Gastroesophageal sphincter (tissue), 4 donors: ENCODE measurements at regions not wholly inside any gene's neighbourhood (a gene's known extent, or its start where the extent isn't known, plus 50 kb on each side); places are given as distances from the start of the nearest gene placed in this dataset.
"Not testable (repeated sequence)": the region's sequence is repeated elsewhere in the genome, so short reads cannot be mapped to it uniquely, and the experiment has no call there.

Source experiments
- ATAC-seq: fragments of 150-250 bp; one replicate; pipeline ENCODE4 v1.9.1; 2016; ENCODE audit warnings: mild to moderate bottlenecking, moderate library complexity
- H3K27ac ChIP-seq, 4 donors: fragments of 200-600 bp; sonication (generic) in 3 of 4; 1 replicate in 3 of 4; 2 replicates in 1 of 4; pipeline ENCODE4 v1.5.1; 2016 to 2019
- H3K27me3 ChIP-seq: fragments of 200-600 bp; sonication (generic); one replicate; pipeline ENCODE4 v1.5.1; 2019
- H3K36me3 ChIP-seq, 2 donors: fragments of 200-600 bp; sonication (generic); one replicate each; pipeline ENCODE4 v1.5.1; 2019; ENCODE audit warnings: control low read depth in 1 of 2
- H3K4me1 ChIP-seq, 3 donors: fragments of 200-600 bp; sonication (generic); 1 replicate in 2 of 3; 2 replicates in 1 of 3; pipeline ENCODE4 v1.5.1; 2016 to 2019; ENCODE audit warnings: control low read depth in 2 of 3
- H3K4me3 ChIP-seq, 2 donors: fragments of 200-600 bp; sonication (generic); one replicate each; pipeline ENCODE4 v1.5.1; 2019; ENCODE audit warnings: mild to moderate bottlenecking in 1 of 2, moderate library complexity in 1 of 2
- H3K9me3 ChIP-seq, 3 donors: fragments of 200-600 bp; sonication (generic); one replicate each; pipeline ENCODE4 v1.5.1; 2017 to 2019; ENCODE audit warnings: control low read depth in 2 of 3
- WGBS, 2 donors: methylation state at CpG; one replicate each; pipeline ENCODE4 v1.1.5; 2018; ENCODE audit warnings: low coverage in 1 of 2; 5-methylcytosine and 5-hydroxymethylcytosine counted together

DNA sequence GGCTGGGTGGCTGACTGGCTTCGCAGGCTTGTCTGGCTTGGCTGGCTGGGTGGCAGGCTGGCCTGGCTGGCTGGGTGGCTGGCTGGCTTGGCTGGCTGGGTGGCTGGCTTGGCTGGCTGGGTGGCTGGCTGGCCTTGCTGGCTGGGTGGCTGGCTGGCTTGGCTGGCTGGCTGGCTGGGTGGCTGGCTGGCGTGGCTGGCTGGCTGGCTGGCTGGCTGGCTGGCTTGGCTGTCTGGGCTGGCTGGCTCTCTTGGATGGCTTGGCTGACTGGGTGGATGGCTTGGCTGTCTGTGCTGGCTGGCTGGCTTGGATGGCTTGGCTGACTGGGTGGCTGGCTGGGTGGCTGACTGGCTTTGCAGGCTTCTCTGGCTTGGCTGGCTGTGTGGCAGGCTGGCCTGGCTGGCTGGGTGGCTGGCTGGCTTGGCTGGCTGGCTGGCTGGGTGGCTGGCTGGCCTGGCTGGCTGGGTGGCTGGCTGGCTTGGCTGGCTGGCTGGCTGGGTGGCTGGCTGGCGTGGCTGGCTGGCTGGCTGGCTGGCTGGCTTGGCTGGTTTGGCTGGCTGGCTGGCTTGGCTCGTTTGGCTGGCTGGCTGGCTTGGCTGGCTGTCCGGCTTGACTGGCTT lies 2808.1 kb downstream of the RPIA start:
- H3K9me3 ChIP-seq, H3K27ac ChIP-seq, H3K4me1 ChIP-seq, H3K36me3 ChIP-seq, ATAC-seq, H3K4me3 ChIP-seq: not testable (repeated sequence)
- H3K27me3 ChIP-seq, result peaks cover 10% of the 10 kb centered on the region
- 50% methylated on average over 1 of the region's 5 CpGs; no CpG with 5 or more reads in 1 of the 2 donors for whole genome bisulfite sequencing, 2 donors

DNA sequence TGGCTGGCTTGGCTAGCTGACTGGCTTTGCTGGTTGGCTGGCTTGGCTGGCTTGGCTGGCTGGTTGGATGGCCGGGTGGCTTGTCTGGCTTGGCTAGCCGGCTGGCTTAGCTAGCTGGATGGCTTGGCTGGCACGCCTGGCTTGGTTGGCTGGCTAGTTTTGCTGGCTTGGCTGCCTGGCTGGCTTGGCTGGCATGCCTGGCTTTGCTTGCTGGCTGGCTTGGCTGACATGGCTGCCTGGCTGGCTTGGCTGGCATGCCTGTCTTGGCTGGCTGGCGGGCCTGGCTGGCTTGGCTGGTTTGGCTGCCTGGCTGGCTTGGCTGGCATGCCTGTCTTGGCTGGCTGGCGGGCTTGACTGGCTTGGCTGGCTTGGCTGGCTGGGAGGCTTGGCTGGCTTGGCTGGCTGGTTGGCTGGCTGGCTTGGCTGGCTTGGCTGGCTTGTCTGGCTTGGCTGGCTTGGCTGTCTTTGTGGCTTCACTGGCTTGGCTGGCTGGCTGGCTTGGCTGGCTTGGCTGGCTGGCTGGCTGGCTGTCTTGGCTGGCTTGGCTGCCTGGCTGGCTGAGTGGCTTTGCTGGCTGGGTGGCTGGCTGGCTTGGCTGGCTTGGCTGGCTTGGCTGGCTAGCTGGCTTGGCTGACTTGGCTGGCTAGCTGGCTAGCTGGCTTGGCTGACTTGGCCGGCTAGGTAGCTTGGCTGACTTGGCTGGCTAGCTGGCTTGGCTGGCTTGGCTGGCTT lies 2808.9 kb downstream of the RPIA start:
- not testable (repeated sequence) for H3K9me3 ChIP-seq, H3K4me3 ChIP-seq, ATAC-seq, H3K36me3 ChIP-seq, H3K27me3 ChIP-seq, H3K27ac ChIP-seq, H3K4me1 ChIP-seq
- 100% methylated on average over 1 of the region's 6 CpGs; no CpG with 5 or more reads in 1 of the 2 donors for WGBS, 2 donors

DNA sequence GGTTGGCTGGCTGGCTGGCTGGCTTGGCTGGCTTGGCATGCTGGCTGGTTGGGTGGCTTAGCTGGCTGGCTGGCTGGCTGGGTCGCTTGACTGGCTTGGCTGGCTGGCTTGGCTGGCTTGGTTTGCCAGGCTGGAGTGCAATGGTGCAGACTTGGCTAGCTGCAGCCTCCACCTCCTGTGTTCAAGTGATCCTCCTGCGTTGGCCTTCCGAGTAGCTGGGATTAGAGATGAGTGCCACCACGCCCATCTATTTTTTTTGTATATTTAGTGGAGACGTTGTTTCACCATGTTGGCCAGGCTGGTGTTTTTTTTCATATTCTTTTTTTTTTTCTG lies 2809.5 kb downstream of the RPIA start:
- 80 to 92% methylated on average over 2 of the region's 5 CpGs for WGBS, 2 donors
- H3K4me3 ChIP-seq, H3K36me3 ChIP-seq, H3K9me3 ChIP-seq, H3K4me1 ChIP-seq, H3K27ac ChIP-seq, H3K27me3 ChIP-seq, ATAC-seq: not testable (repeated sequence)

DNA sequence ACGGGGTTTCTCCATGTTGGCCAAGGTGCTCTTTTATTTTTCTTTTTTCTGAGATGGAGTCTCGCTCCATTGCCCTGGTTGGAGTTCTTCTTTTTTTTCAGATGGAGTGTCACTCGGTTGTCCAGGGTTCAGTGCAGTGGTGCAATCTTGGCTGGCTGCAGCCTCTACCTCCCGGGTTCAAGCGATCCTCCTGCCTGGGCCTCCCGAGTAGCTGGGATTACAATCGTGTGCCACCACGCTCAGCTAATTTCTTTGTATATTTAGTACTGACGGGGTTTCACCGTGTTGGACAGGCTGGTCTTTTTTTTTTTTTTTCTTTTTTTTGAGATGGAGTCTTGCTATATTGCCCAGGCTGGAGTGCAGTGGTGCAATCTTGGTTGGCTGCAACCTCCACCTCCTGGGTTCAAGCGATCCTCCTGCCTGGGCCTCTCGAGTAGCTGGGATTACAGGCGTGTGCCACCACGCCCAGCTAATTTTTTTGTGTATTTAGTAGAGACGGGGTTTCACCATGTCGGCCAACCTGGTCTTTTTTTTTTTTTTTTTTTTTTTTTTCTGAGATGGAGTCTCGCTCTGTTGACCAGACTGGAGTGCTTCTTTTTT lies 2810.1 kb downstream of the RPIA start:
- not testable (repeated sequence) for ATAC-seq, H3K27me3 ChIP-seq, H3K36me3 ChIP-seq, H3K4me1 ChIP-seq, H3K27ac ChIP-seq, H3K4me3 ChIP-seq, H3K9me3 ChIP-seq
- 79 to 87% methylated on average over 8 to 12 of the region's 17 CpGs for WGBS, 2 donors

DNA sequence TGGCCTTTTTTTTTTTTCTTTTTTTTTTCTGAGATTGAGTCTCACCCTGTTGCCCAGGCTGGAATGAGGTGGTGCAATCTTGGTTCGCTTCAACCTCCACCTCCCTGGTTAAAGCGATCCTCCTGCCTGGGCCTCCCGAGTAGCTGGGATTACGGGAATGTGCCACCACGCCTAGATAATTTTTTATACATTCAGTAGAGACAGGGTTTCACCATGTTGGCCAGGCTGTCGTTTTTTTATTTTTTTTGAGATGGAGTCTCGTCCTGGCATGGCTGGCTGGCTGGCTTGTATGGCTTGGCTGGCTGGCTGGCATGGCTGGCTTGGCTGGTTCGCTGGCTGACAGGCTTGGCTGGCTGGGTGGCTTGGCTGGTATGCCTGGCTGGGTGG lies 2812.1 kb downstream of the RPIA start:
- H3K4me3 ChIP-seq, ATAC-seq, H3K9me3 ChIP-seq, H3K4me1 ChIP-seq, H3K27me3 ChIP-seq, H3K36me3 ChIP-seq, H3K27ac ChIP-seq: not testable (repeated sequence)
- WGBS, 2 donors, result 71 to 89% methylated on average over 4 to 6 of the region's 8 CpGs

DNA sequence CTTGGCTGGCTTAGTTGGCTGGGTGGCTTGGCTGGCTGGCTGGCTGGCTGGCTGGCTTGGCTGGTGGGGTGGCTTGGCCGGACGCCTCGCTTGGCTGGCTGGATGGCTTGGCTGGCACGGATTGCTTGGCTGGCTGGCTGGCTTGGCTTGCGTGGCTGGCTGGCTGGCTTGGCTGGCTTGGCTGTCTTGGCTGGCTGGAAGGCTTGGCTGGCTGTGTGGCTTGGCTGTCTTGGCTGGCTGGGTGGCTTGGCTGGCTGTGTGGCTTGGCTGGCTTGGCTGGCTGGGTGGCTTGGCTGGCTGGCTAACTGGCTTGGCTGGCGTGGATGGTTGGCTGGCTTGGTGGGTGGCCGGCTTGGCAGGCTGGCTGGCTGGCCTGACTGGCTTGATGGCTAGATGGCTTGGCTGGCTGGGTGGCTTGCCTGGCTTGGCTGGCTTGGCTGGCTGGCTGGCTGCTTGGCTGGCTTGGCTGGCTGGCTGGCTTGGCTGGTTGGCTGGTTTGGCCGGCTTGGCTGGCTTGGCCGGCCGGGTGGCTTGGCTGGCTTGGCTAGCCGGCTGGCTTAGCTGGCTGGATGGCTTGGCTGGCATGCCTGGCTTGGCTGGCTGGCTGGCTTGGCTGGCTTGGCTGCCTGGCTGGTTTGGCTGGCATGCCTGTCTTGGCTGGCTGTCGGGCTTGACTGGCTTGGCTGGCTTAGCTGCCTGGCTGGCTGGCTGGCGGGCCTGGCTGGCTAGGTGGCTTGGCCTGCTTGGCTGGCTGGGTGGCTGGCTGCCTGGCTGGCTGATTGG lies 2812.7 kb downstream of the RPIA start:
- H3K4me1 ChIP-seq, H3K27ac ChIP-seq, ATAC-seq, H3K27me3 ChIP-seq, H3K4me3 ChIP-seq, H3K9me3 ChIP-seq, H3K36me3 ChIP-seq: not testable (repeated sequence)
- no CpG with 5 or more reads among the region's 13 CpGs for WGBS, 2 donors

DNA sequence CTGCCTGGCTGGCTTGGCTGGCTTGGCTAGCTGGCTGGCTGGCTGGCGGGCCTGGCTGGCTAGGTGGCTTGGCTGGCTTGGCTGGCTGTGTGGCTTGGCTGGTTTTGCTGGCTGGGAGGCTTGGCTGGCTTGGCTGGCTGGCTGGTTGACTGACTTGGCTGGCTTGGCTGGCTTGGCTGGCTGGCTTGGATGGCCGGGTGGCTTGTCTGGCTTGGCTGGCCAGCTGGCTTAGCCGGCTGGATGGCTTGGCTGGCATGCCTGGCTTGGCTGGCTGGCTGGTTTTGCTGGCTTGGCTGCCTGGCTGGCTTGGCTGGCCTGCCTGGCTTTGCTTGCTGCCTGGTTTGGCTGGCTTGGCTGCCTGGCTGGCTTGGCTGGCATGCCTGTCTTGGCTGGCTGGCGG lies 2817.3 kb downstream of the RPIA start:
- H3K4me1 ChIP-seq, ATAC-seq, H3K4me3 ChIP-seq, H3K27ac ChIP-seq, H3K9me3 ChIP-seq, H3K36me3 ChIP-seq, H3K27me3 ChIP-seq: not testable (repeated sequence)
- no CpG with 5 or more reads among the region's 4 CpGs for WGBS, 2 donors

DNA sequence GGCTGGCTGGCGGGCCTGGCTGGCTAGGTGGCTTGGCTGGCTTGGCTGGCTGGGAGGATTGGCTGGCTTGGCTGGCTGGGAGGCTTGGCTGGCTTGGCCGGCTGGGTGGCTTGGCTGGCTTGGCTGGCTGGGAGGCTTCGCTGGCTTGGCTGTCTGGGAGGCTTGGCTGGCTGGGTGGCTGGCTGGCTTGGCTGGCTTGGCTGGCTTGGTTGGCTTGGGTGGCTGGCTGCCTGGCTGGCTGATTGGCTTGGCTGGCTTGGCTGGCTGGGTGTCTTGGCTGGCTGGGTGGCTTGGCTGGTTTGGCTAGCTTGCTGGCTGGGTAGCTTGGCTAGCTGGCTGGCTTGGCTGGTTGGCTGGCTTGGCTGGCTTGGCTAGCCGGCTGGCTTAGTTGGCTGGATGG lies 2817.8 kb downstream of the RPIA start:
- WGBS, 2 donors, result no CpG with 5 or more reads among the region's 4 CpGs
- not testable (repeated sequence) for ATAC-seq, H3K4me3 ChIP-seq, H3K27me3 ChIP-seq, H3K36me3 ChIP-seq, H3K9me3 ChIP-seq, H3K4me1 ChIP-seq, H3K27ac ChIP-seq

DNA sequence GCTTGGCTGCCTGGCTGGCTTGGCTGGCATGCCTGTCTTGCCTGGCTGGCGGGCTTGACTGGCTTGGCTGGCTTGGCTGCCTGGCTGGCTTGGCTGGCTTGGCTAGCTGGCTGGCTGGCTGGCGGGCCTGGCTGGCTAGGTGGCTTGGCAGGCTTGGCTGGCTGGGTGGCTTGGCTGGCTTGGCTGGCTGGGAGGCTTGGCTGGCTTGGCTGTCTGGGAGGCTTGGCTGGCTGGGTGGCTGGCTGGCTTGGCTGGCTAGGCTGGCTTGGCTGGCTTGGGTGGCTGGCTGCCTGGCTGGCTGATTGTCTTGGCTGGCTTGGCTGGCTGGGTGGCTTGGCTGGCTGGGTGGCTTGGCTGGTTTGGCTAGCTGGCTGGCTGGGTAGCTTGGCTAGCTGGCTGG lies 2819.7 kb downstream of the RPIA start:
- no CpG with 5 or more reads among the region's 2 CpGs for WGBS, 2 donors
- H3K27ac ChIP-seq, H3K4me1 ChIP-seq, H3K36me3 ChIP-seq, H3K9me3 ChIP-seq, H3K4me3 ChIP-seq, H3K27me3 ChIP-seq, ATAC-seq: not testable (repeated sequence)

DNA sequence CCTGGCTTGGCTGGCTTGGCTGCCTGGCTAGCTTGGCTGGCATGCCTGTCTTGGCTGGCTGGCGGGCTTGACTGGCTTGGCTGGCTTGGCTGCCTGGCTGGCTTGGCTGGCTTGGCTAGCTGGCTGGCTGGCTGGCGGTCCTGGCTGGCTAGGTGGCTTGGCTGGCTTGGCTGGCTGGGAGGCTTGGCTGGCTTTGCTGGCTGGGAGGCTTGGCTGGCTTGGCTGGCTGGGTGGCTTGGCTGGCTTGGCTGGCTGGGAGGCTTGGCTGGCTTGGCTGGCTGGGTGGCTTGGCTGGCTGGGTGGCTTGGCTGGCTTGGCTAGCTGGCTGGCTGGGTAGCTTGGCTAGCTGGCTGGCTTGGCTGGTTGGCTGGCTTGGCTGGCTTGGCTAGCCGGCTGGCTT lies 2824.5 kb downstream of the RPIA start:
- no CpG with 5 or more reads among the region's 3 CpGs for WGBS, 2 donors
- not testable (repeated sequence) for H3K4me1 ChIP-seq, H3K9me3 ChIP-seq, H3K27me3 ChIP-seq, ATAC-seq, H3K36me3 ChIP-seq, H3K4me3 ChIP-seq, H3K27ac ChIP-seq

DNA sequence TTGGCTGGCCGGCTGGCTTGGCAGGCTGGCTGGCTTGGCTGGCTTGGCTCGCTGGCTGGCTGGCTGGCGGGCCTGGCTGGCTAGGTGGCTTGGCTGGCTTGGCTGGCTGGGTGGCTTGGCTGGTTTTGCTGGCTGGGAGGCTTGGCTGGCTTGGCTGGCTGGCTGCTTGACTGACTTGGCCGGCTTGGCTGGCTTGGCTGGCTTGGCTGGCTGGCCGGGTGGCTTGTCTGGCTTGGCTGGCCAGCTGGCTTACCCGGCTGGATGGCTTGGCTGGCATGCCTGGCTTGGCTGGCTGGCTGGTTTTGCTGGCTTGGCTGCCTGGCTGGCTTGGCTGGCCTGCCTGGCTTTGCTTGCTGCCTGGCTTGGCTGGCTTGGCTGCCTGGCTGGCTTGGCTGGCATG lies 2825.2 kb downstream of the RPIA start:
- H3K27me3 ChIP-seq, H3K36me3 ChIP-seq, H3K4me3 ChIP-seq, ATAC-seq, H3K4me1 ChIP-seq, H3K9me3 ChIP-seq, H3K27ac ChIP-seq: not testable (repeated sequence)
- no CpG with 5 or more reads among the region's 6 CpGs for WGBS, 2 donors

DNA sequence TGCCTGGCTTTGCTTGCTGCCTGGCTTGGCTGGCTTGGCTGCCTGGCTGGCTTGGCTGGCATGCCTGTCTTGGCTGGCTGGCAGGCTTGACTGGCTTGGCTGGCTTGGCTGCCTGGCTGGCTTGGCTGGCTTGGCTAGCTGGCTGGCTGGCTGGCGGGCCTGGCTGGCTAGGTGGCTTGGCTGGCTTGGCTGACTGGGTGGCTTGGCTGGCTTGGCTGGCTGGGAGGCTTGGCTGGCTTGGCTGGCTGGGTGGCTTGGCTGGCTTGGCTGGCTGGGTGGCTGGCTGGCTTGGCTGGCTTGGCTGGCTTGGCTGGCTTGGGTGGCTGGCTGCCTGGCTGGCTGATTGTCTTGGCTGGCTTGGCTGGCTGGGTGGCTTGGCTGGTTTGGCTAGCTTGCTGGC lies 2826.4 kb downstream of the RPIA start:
- no CpG with 5 or more reads among the region's 1 CpG for WGBS, 2 donors
- H3K9me3 ChIP-seq, ATAC-seq, H3K4me3 ChIP-seq, H3K36me3 ChIP-seq, H3K27me3 ChIP-seq, H3K27ac ChIP-seq, H3K4me1 ChIP-seq: not testable (repeated sequence)

DNA sequence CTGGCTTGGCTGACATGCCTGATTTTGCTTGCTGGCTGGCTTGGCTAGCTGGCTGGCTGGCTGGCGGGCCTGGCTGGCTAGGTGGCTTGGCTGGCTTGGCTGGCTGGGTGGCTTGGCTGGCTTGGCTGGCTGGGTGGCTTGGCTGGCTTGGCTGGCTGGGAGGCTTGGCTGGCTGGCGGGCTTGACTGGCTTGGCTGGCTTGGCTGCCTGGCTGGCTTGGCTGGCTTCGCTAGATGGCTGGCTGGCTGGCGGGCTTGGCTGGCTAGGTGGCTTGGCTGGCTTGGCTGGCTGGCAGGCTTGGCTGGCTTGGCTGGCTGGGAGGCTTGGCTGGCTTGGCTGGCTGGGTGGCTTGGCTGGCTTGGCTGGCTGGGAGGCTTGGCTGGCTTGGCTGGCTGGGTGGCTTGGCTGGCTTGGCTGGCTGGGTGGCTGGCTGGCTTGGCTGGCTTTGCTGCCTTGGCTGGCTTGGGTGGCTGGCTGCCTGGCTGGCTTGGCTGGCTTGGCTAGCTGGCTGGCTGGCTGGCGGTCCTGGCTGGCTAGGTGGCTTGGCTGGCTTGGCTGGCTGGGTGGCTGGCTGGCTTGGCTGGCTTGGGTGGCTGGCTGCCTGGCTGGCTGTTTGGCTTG lies 2827.0 kb downstream of the RPIA start:
- H3K4me3 ChIP-seq, ATAC-seq, H3K9me3 ChIP-seq, H3K36me3 ChIP-seq, H3K4me1 ChIP-seq, H3K27ac ChIP-seq, H3K27me3 ChIP-seq: not testable (repeated sequence)
- no CpG with 5 or more reads among the region's 5 CpGs for WGBS, 2 donors
